T-helper 2 cell (primary cell): ENCODE measurements at regions not wholly inside any gene's neighbourhood (a gene's known extent, or its start where the extent isn't known, plus 50 kb on each side); places are given as distances from the start of the nearest gene placed in this dataset.

Experiments
- DNase-seq, 5 experiments: peaks; one replicate each; pipeline versions ENCODE4 v3.0.0 to v3.0.0-alpha.2; 2012 to 2022

- DNase-seq, result no peak
These were observed 323.7 kb downstream of the TMEM121 start for GRCh38 chr14:105849933-105850626.

GRCh38 chr14:105850853-105851581, 324.6 kb downstream of the TMEM121 start:
- DNase-seq, result peak in 1 of 5 experiments; percentile 7

GRCh38 chr14:105851716-105852377, 325.5 kb downstream of the TMEM121 start:
- DNase-seq, result no peak

DNA sequence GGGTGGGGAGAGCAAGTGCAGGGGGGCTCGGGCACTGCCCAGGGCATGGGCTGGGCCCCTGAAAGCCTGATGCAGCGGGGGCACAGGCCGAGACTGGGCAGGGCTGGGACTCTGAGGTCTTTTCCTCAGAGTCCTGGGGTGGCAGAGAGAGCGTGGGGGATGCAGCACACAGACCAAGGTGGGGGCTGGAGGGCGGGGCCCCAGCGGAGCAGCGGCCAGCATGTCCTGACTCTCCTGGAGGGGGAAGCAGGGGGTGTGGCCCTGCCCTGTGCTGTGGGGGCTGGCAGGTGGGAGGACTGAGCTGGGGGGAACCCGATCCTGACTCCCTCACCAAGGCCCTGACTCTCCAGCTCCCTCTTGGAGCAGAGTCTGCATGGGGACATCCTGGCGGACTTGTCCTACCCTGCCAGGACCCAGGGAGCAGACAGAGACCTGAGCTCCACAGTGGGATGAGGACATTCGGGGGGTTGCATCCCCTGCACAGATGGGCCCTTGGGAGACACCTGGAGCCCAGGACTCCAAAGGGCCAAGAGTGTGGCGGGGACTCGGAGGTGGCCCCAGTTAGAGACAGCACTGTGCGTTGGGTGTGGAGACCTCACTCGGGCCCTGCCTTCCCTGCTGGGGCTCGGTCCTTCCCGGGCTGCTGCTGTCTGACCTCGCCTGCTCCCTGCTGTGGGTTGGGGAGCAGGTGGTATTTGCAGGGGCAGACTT, 326.1 kb downstream of the TMEM121 start:
- no peak for DNase-seq

GRCh38 chr14:105853089-105853906, 326.9 kb downstream of the TMEM121 start:
- DNase-seq, result no peak

GRCh38 chr14:105853907-105854599, 327.7 kb downstream of the TMEM121 start:
- no peak for DNase-seq

GRCh38 chr14:105854600-105855245, 328.3 kb downstream of the TMEM121 start:
- DNase-seq, result peak in 1 of 5 experiments; percentile 6

GRCh38 chr14:105855246-105855892, 329.0 kb downstream of the TMEM121 start:
- peak in 1 of 5 experiments; percentile 8 for DNase-seq

DNA sequence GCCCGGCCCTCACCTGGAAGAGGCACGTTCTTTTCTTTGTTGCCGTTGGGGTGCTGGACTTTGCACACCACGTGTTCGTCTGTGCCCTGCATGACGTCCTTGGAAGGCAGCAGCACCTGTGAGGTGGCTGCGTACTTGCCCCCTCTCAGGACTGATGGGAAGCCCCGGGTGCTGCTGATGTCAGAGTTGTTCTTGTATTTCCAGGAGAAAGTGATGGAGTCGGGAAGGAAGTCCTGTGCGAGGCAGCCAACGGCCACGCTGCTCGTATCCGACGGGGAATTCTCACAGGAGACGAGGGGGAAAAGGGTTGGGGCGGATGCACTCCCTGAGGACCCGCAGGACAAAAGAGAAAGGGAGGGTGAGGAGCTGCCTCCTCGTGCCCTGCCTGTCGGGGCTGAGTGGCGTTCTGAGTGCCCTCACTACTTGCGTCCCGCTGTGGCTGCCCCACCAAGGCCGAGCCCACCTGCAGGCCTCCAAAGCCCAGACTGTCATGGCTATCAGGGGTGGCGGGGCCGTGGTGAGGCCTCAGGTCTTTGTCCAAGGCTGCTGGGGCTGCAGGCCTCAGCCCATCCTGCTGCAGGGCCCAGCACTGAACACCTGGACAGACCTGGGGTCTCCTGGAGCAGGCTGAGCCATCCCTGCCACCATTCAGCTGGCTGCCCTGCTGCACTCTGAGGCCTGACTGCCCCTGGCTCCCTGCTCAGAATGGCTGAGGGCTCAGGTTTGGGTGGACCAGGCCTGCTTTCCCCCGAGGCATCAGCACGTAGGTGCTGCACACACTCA, 329.7 kb downstream of the TMEM121 start:
- DNase-seq, result no peak

DNA sequence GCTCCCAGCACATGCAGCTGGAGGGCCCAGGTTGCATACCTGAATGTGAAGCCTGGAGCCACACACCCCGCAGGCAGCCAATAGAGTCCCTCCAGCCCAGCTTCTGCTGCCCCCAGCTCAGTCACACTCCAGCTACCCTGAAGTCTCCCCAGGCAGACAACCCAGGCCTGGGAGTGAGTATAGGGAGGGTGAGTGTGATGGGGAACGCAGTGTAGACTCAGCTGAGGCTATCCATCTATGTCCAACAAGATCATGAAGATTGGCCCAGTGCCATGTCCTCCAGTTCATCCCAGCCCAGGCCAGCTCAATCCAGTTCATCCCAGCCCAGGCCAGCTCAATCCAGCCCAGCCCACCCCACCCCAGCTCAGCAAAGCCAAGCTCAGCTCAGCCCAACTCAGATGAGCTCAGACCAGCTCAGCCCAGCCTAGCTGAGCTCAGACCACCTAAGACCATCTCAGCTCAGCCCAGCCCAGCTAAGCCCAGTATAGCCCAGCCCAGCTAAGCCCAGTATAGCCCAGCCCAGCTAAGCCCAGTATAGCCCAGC, 330.4 kb downstream of the TMEM121 start:
- DNase-seq, result peak in 1 of 5 experiments; percentile 6

- peak in 3 of 5 experiments; percentile 11 to 71 (median 24) for DNase-seq
These were observed 330.9 kb downstream of the TMEM121 start for GRCh38 chr14:105857220-105857825.

DNA sequence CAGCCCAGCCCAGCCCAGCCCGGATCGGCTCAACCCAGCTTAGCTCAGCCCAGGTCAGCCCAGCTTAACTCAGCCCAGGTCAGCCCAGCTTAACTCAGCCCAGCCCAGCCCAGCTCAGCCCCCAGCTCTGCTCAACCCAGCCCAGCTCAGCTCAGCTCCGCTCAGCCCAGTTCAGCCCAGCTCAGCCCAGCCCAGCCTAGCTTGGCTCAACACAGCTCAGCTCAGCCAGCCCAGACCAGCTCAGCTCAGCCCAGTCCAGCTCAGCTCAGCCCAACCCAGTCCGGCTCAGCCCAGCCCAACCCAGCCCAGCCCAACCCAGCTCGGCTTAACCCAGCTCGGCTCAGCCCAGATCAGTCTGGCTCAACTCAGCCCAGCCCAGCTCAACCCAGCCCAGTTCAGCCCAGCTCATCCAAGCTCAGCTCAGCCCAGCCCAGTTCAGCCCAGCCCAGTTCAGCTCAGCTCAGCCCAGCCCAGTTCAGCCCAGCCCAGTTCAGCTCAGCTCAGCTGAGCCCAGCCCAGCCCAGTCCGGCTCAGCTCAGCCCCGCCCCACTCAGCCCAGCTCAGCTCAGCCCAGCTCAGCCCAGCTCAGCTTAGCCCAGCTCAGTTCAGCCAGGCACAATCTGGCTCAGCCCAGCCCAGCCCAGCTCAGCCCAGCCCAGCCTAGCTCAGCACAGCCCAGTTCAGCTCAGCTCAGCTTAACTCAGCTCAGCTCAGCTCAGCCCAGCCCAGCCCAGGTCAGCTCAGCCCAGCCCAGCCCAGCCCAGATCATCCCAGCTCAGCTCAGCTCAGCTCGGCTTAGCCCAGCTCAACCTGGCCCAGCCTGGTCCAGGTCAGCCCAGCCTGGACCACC, 331.7 kb downstream of the TMEM121 start:
- DNase-seq, result peak in 3 of 5 experiments; percentile 30 to 48 (median 45)

DNA sequence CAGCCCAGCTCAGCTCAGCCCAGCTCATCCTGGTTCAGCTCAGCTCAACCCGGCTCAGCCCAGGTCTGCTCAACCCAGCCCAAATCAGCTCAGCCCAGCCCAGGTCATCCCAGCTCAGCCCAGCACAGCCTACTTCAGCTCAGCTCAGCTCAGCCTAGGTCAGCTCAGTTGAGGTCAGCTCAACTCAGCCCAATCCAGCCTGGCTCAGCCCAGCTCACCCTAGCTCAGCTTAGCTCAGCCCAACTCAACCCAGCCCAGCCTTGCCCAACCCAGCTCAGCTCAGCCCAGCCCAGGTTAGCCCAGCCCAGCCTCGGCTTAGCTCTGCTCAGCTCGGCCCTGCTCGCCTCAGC, 332.3 kb downstream of the TMEM121 start:
- peak in 1 of 5 experiments; percentile 23 for DNase-seq

DNA sequence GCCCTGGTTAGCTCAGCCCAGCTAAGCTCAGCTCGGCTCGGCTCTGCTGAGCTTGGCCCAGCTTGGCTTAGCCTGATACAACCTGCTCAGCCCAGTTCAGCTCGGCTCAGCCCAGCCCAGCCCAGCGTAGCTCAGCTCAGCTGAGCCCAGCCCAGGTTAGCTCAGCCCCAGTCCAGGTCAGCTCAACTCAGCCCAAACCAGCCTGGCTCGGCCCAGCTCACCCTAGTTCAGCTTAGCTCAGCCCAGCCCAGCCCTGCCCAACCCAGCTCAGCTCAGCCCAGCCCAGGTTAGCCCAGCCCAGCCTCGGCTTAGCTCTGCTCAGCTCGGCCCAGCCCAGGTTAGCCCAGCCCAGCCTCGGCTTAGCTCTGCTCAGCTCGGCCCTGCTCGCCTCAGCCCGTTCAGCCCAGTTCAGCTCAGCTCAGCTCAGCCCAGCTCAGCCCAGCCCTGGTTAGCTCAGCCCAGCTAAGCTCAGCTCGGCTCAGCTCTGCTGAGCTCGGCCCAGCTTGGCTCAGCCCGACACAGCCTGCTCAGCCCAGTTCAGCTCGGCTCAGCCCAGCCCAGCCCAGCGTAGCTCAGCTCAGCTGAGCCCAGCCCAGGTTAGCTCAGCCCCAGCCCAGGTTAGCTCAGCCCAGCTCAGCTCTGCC, 332.8 kb downstream of the TMEM121 start:
- DNase-seq, result peak in 3 of 5 experiments; percentile 0 to 10 (median 8)

DNA sequence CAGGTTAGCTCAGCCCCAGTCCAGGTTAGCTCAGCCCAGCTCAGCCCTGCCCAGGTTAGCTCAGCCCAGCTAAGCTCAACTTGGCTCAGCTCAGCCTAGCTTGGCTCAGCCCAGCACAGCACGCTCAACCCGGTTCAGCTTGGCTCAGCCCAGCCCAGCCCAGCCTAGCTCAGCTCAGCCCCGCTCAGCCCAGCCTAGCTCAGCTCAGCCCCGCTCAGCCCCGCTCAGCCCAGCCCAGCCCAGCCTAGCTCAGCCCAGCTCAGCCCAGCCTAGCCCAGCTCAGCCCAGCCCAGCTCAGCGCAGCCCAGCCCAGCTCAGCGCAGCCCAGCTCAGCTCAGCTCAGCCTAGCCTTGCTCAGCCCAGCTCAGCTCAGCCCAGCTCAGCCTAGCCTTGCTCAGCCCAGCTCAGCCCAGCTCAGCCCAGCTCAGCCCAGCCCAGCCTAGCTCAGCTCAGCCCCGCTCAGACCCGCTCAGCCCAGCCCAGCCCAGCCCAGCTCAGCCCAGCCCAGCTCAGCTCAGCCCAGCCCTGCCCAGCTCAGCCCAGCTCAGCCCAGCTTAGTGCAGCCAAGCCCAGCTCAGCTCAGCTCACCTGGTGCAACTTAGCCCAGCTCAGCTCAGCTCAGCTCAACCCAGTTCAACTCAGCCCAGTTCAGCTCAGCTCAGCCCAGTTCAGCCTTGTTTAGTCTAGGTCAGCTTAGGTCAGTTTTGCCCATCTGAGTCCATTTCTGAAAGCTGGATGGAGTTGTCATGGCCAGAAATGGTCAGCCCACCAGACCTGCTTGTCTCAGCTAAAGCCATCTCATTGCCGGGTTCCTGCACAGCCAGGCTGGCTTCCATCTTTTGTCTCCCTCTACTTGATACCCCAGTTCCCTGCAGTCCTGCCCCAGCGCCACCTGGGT, 333.6 kb downstream of the TMEM121 start:
- DNase-seq, result peak; percentile 3 to 80 (median 34)
